Stimulated activated naive CD8-positive, alpha-beta T cell treated with anti-CD3 and anti-CD28 coated beads, Interleukin-15, Interleukin-2, amounts not matched to agents 100 U/mL and 50 U/mL, for 24 hours (primary cell): ENCODE measurements at regions not wholly inside any gene's neighbourhood (a gene's known extent, or its start where the extent isn't known, plus 50 kb on each side); places are given as distances from the start of the nearest gene placed in this dataset.

Experiments
- ATAC-seq: fragments of 150-1000 bp; cut with Tn5 transposase; one replicate; pipeline ENCODE4 v1.10.0; 2021
- DNase-seq: peaks from one replicate; pipeline ENCODE4 v3.0.0; 2021

- no peak for DNase-seq
- no peak for ATAC-seq
These were observed 370.4 kb downstream of the MID1IP1 start for GRCh38 chrX:39171686-39172085.

- ATAC-seq (no peak), DNase-seq (no peak)
These were observed 373.0 kb downstream of the MID1IP1 start for GRCh38 chrX:39174241-39174771.

GRCh38 chrX:39174772-39175417, 373.6 kb downstream of the MID1IP1 start:
- DNase-seq (peak; percentile 47), ATAC-seq (peak; percentile 82)

GRCh38 chrX:39175418-39176057, 374.3 kb downstream of the MID1IP1 start:
- ATAC-seq = no peak
- no peak for DNase-seq

- DNase-seq (no peak), ATAC-seq (no peak)
These were observed 374.8 kb downstream of the MID1IP1 start for GRCh38 chrX:39176105-39176504.

GRCh38 chrX:39189431-39189830, 388.2 kb downstream of the MID1IP1 start:
- no peak for DNase-seq
- ATAC-seq = no peak

- no peak for ATAC-seq
These were observed 393.4 kb downstream of the MID1IP1 start for GRCh38 chrX:39194673-39195072.

GRCh38 chrX:39195156-39195555, 393.9 kb downstream of the MID1IP1 start:
- ATAC-seq = no peak

More at GRCh38 chrX:39194673-39195072, 393.4 kb downstream of the MID1IP1 start:
- no peak for DNase-seq

GRCh38 chrX:39196192-39197102, 395.2 kb downstream of the MID1IP1 start:
- peak; percentile 45 for DNase-seq
- peak; percentile 92 for ATAC-seq

More at GRCh38 chrX:39195156-39195555, 393.9 kb downstream of the MID1IP1 start:
- DNase-seq = no peak

GRCh38 chrX:39199429-39199828, 398.2 kb downstream of the MID1IP1 start:
- DNase-seq = no peak
- ATAC-seq = no peak

- ATAC-seq (no peak), DNase-seq (no peak)
These were observed 400.2 kb downstream of the MID1IP1 start for GRCh38 chrX:39201305-39201990.

GRCh38 chrX:39202641-39203040, 401.4 kb downstream of the MID1IP1 start:
- no peak for ATAC-seq
- no peak for DNase-seq

- ATAC-seq (no peak), DNase-seq (no peak)
These were observed 402.2 kb downstream of the MID1IP1 start for GRCh38 chrX:39203427-39203826.

- DNase-seq (no peak), ATAC-seq (no peak)
These were observed 403.1 kb downstream of the MID1IP1 start for GRCh38 chrX:39204353-39204752.

GRCh38 chrX:39204945-39205344, 403.7 kb downstream of the MID1IP1 start:
- DNase-seq (peak; percentile 57), ATAC-seq (peak; percentile 93)

- ATAC-seq (peak; percentile 14), DNase-seq (no peak)
These were observed 404.2 kb downstream of the MID1IP1 start for GRCh38 chrX:39205467-39205866.

- ATAC-seq = no peak
- no peak for DNase-seq
These were observed 405.3 kb downstream of the MID1IP1 start for GRCh38 chrX:39206399-39207145.

GRCh38 chrX:39211501-39211900, 410.2 kb downstream of the MID1IP1 start:
- ATAC-seq (no peak), DNase-seq (no peak)

- DNase-seq (peak; percentile 54), ATAC-seq (no peak)
These were observed 411.2 kb downstream of the MID1IP1 start for GRCh38 chrX:39212456-39212855.

GRCh38 chrX:39214387-39215126, 413.3 kb downstream of the MID1IP1 start:
- DNase-seq (no peak), ATAC-seq (no peak)
